ENCODE measurements at regions not wholly inside any gene's neighbourhood (a gene's known extent, or its start where the extent isn't known, plus 50 kb on each side); places are given as distances from the start of the nearest gene placed in this dataset.

DNA sequence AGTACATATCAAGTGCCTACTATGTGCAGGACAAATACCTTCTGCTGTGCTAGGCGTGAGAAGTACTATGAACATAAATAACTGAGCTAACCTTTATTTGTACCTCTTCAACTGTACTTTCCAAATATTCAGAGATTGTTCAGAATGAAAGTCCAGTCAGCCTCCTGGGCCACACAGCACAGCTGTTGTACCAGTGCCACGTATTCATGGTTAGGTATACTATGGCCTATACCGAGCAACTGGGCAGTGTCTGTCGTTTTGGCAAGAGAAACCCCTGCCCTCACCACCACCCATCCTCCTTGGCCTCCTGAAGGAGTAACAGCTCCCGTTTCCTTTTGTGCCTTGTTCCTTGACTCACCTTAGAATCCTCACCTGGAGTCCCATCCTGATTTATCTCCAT, 53.0 kb downstream of the RASSF10 start:
- DNase-seq (ENCODE audit: low spot score): no peak

DNA sequence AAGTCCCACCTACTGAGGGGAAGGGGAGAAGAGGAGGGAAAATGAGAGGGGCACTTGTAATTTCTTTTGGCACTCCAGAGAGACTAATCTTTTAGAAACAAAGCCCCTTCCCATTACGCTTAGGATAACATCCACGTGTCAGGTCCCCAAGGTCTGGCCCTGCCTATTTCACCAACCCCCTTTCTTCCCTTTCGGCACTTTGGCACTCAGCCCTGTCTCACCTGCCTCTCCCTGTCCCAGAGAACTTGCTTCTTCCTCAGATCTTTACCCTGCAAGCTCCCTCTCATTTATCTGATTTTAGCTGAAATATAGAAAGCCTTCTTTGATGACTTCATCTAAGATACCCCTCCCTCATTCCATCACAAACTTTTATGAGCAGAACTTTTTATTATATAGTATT, 55.5 kb downstream of the RASSF10 start:
- DNase-seq (ENCODE audit: low spot score): no peak

DNA sequence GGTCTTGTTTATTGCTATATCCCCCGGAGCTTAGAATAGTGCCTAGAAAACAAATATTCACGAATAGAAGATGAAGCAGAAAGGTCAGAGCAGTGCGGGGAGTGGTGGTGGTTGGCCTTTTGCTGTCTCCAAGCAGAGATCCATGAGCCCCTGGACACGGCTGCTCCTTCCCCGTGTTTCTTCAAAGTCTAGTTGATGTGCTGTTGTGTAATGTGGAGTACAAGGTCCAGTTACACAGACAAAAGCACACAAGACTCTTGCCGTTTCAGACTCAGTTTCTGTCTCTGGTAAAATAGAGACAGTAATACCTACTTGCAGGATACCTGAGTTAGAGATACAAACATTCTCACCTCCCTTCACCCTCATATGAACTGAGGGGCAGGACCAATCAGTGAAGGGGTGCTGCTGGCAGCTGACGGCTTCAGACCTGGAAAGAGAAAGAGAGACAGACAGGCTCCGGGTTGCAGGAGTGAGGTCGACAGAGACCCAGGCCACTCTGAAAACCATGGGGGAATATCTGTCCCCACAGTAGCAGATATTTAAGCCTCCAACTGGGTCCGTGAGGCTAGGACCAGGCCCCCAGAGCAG, 56.2 kb downstream of the RASSF10 start:
- DNase-seq (ENCODE audit: low spot score): no peak

DNA sequence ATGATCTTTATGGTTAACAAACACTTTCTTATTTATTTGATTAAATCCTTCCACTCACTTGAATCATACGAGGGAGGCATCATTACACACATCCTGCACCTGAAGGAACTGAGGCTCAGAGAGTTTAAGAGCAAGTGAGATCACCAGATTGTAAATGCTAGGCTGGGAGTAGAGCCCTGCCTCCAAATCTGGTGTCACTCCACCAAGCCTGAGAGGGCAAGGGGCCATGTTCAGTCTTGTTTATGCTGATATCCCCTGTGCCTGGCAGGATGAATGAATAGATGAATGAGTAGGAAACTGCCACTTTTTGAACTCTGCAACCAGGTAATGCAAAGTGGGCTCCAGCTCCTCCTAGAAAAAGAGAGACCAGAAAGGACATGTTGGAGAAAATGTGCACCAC, 59.1 kb downstream of the RASSF10 start:
- DNase-seq (ENCODE audit: low spot score): no peak

DNA sequence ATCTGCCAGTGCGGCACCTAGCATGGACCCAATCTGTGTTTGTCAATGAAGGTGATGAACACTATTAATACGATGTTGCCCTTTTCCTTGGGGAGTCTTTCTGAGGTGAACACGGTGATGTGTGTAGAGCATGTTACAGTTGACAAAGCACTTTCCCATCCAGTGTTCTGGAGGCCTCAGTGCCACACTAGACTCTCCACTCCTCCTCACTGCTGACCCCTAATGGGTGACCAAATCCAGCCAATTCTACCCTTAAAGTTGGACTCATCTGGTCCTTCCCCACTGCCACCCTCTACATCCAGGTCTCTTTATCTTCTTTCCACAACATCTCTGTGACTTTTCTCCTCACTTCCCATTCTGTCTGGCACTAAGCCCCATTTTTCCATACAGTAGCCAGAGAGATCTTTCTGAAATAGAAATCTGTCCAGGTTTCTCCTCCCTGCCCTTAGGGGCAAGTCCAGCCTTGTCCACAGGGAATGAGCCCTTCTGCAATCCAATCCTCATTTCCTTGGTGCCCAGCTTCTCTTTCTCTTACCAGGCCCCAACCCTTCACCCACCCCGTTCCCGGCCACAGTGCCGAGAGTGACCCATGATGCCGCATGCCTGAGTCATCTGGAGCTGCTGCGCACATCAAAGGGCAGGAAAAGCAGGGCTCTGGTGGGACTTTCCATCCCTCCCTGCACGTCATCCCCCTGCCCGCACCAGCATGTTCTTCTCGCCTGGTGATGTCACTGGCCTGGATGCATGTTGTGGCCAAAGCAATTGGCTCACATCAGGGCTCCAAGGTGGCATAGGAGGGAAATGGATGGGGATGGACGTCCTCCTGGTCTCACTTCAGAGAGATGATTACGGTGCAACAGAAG, 64.2 kb downstream of the RASSF10 start:
- no peak for DNase-seq (ENCODE audit: low spot score)

DNA sequence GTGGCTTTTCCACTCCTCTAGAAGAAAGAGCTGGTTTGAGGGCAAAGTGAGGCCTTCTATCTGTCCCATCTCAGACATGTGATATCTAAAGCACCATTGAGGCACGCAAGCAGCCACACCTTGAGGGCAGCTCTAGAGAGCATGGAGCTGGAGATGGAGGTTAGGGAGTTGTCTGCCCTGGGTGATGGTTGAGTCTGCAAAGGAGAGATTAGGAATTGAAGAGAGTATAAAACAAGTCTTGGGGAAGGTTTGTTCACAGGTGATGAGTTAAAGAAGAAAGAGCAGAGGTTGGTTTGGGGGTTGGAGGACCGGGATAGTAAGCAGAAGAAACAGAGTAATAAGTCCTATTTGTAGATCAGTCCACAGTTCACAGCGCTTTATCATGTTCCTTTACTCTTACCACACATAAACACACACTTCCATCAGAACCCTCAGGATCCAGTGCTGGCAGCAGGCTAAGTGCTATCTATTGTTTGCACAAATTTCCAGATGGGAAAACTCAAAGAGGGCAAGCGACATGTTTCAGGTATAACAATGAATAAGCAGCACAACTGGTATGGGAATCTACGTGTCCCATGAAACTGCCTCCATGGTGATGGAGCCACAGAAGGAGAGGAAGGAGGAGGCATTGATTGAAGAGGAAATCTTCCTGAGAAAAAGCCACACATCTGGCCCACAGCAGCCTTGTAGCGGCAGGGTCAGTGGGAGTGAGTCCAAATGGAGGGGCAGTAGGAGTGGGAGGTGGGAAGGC, 65.8 kb downstream of the RASSF10 start:
- no peak for DNase-seq (ENCODE audit: low spot score)

GRCh38 chr11:13076961-13077360, 67.8 kb downstream of the RASSF10 start:
- no peak for DNase-seq (ENCODE audit: low spot score)

DNA sequence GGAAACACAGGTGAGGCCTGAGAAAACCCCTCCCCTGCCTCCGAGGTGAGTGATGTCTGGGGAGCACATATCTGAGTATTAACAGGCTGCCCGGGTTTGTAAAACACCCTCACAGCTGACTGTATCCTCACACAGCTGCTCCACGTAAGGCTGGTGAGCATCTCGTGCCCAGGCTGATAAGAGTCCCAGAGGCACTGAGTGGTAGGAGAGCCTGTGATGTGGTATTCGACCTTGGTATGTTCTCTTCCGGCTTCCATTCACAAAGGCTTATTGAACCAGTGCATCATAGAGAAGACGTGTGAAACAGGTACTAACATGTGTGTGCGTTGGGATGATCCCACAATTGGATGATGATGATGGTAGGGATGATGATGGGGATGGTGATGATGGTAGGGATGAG, 71.7 kb downstream of the RASSF10 start:
- DNase-seq (ENCODE audit: low spot score): no peak

DNA sequence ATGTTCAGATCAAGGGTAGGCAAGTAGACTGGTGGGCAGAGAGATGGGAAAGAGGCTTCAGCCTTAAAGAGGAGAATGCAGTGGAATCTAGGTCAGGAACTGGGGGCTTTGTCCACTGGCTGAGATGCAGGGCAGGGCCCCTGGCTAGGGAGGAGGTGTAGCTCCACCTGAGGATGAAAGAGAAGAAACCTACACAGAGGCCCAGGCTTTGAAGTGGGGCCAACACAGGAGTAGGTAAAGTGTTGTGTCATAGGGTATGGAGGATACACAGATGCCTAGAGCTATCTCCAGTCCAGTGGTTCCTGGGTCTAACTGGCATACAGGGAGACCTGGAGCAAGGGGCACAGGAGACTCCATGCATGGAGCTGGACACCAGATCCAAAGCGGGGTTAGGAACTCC, 73.5 kb downstream of the RASSF10 start:
- no peak for DNase-seq (ENCODE audit: low spot score)

DNA sequence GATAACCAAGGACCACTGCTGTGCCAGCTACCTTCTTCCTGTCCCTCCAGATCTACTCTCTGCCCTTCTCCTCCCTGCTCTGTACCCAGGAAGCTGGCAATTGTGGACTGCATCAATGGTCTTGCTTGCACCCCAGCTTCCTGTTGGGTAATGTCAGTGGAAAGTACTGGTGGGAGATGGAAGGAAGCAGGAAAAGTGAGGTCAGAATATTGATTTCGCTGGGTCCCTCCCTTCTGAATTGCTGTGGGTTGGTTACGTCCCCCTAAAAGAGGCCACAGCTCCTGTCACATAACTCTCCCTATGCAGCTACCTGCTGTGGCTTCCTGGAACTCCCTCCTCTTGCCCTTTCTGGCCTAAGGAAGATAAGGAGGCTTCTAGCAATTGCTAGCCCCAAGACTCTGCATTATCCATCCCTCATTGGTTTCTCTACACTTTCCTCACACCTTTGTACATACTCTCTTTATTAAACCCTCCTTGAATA, 81.2 kb downstream of the RASSF10 start:
- no peak for DNase-seq (ENCODE audit: low spot score)

- DNase-seq (ENCODE audit: low spot score): no peak
These were observed 82.3 kb downstream of the RASSF10 start for GRCh38 chr11:13091373-13091772.

GRCh38 chr11:13091804-13092203, 82.7 kb downstream of the RASSF10 start:
- DNase-seq (ENCODE audit: low spot score): no peak

GRCh38 chr11:13094930-13095687, 86.0 kb downstream of the RASSF10 start:
- no peak for DNase-seq (ENCODE audit: low spot score)

DNA sequence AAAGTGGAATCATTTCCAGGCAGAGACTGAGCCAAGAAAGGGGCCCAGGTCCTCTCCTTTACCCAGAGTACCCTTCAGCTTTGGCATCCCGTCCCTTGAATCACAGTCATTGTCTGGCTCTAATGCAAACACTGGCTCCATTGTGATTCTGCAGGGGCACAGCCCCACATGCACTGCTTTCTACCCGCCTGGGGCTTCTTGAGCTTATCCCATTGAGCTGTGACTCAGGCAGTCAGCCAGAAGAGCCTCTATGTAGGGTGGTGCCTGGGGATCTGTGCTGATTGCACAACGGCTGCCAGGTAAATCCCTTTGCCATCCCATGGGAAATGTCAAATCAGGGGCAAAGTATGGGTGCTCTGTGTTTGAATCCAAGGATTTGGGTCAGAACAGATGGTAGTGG, 88.9 kb downstream of the RASSF10 start:
- no peak for DNase-seq (ENCODE audit: low spot score)

DNA sequence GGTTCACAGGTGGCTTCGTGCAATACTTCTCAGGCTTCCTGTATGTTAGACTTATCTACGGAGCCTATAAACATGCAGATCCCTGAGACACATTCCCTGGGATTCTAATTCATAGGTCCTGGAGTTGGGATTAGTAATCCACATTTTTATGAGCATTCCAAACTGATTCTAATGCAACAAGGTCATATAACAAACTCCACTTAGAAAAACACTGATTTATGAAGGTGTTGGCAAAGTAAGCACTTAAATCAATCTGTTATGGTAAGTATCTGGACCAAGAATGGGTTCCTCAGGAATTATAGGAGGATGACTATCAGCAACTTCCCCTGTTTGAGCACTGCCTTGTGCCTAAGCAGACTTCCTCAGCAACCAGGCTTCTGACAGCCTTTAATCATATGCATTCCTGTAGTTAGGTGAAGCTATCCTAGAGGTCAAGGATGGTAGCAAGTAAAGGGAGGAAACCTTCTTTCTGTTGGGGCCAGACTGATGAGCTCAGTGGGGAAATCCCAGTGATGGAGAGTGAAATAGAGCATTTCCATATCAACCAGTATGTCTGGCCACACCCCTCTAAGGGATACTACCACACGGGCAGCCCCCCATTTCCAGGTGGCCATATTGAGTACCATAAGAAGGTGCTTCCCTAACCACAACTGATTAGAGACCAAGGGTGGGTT, 89.6 kb downstream of the RASSF10 start:
- DNase-seq (ENCODE audit: low spot score): no peak

- no peak for DNase-seq (ENCODE audit: low spot score)
These were observed 92.8 kb downstream of the RASSF10 start for GRCh38 chr11:13101644-13102512.

DNA sequence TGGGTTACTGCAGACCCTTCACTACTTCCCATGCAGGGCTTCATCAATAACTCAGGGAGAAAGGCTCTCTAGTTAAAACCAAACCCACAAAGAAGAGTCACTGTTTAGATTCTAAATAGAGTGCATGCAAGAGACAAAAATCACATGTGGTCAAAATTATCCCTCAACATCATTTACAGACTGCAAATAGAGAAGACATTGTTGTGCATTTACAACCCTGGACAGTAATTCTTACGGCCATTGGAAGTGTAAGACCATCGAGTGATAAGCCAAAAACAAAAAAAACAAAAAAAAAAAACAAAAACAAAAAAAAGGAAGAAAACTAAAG, 93.4 kb downstream of the RASSF10 start:
- no peak for DNase-seq (ENCODE audit: low spot score)

GRCh38 chr11:13102865-13103539, 93.9 kb downstream of the RASSF10 start:
- no peak for DNase-seq (ENCODE audit: low spot score)

DNA sequence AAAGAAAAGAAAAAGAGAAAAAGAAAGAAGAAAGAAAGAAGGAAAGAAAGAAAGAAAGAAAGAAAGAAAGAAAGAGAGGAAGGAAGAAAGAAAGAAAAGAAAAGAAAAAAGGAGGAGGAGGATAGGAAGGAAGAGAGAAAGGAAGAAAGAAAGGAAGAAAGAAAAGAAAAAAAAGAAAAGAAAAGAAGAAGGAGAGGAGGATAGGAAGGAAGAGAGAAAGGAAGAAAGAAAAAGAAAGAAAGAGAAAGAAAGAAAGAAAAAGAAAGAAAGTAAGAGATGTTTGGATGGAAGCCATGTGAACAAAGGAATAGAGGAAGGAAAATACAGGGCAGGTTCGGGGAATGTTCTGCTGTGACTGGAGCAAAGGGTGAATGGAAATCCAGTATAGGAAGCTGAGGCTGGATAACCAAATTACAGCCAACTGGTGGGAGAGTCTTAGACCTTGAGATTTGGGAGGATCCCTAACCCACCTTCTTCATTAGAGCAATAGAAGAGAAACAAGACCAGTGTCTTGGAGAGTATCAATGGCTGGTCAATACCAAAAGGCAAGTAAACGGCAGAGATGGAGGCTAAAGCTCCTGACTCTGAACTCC, 94.9 kb downstream of the RASSF10 start:
- no peak for DNase-seq (ENCODE audit: low spot score)
